HCT116 (cell line): ENCODE measurements at regions not wholly inside any gene's neighbourhood (a gene's known extent, or its start where the extent isn't known, plus 50 kb on each side); places are given as distances from the start of the nearest gene placed in this dataset.

Experiments
- ATAC-seq: fragments of 200-7000 bp; cut with Tn5 transposase; 2 replicates; pipeline ENCODE4 v1.9.1; 2020; ENCODE audit warnings: mild to moderate bottlenecking, moderate library complexity
- BruUV-seq: library from RNA; stranded (reverse); fragments of 400-500 nt; replicated peaks from 2 replicates; lab custom pipeline; 2021; lab: Mats Ljungman, UMichigan
- CTCF ChIA-PET: fragments of 300-600 bp; sonication (Branson Sonifier 250); formaldehyde crosslinking; loops from one replicate; lab custom pipeline; 2021; ENCODE audit warnings: antibody characterized with exemption; lab: Charles Lee
- POLR2A ChIA-PET: fragments of 300-600, 350-600 bp; sonication (Branson Sonifier 250); formaldehyde crosslinking; loops from one replicate; lab custom pipeline; 2021; ENCODE audit warnings: antibody characterized with exemption; lab: Charles Lee
- RAD21 ChIA-PET, 2 experiments: fragments of 300-600 bp; sonication (Branson Sonifier 250); formaldehyde crosslinking; loops; one replicate each; lab custom pipeline; 2023; ENCODE audit warnings: low total read pairs in 2 of 2; ENCODE audit not compliant: uncharacterized antibody in 2 of 2, unreplicated experiment in 2 of 2, low non-redundant PET in 1 of 2; lab: Charles Lee
- DNase-seq: peaks from one replicate; pipeline ENCODE4 v3.0.0-alpha.2; 2010; ENCODE audit warnings: low read depth, low spot score
- H2AFZ ChIP-seq: fragments of 200-600 bp; shearing (Covaris generic), sonication (generic); 2 replicates; pipeline ENCODE4 v1.6.1; 2017; ENCODE audit warnings: low read depth, mixed run types, mixed read lengths, antibody characterized with exemption, low read length; ENCODE audit not compliant: poor library complexity, severe bottlenecking
- H3K27ac ChIP-seq: 2 replicates; pipeline ENCODE4 v1.5.1; 2012; ENCODE audit warnings: low read depth, low read length
- H3K27me3 ChIP-seq: fragments of 200-600 bp; sonication (generic); 2 replicates; pipeline ENCODE4 v1.6.1; 2016; ENCODE audit warnings: mixed run types, low read length, mixed read lengths; ENCODE audit not compliant: insufficient read depth
- H3K36me3 ChIP-seq, 2 experiments: fragments of 200-500 bp in 1 of 2; fragments of 200-600 bp in 1 of 2; sonication (Bioruptor generic) in 1 of 2; sonication (generic) in 1 of 2; 2 replicates each; pipeline versions ENCODE4 v1.5.1 to v1.6.1; 2014 to 2016; ENCODE audit warnings: low read length in 2 of 2, inconsistent platforms in 1 of 2, mixed read lengths in 1 of 2, mixed run types in 1 of 2; ENCODE audit not compliant: insufficient read depth in 2 of 2, control insufficient read depth in 1 of 2
- H3K4me1 ChIP-seq, 2 experiments: fragments of 200-600 bp in 1 of 2; sonication (generic) in 1 of 2; 2 replicates each; pipeline versions ENCODE4 v1.5.1 to v1.6.1; 2012 to 2017; ENCODE audit warnings: low read length in 2 of 2, inconsistent platforms in 1 of 2, mild to moderate bottlenecking in 1 of 2, mixed read lengths in 1 of 2, mixed run types in 1 of 2, moderate library complexity in 1 of 2; ENCODE audit not compliant: insufficient read depth in 2 of 2, control insufficient read depth in 1 of 2
- H3K4me2 ChIP-seq: fragments of 200-600 bp; sonication (generic); 2 replicates; pipeline ENCODE4 v1.6.1; 2017; ENCODE audit warnings: mixed run types, low read length, mixed read lengths
- H3K4me3 ChIP-seq, 2 experiments: fragments of 200-600 bp in 1 of 2; sonication (generic) in 1 of 2; replicated peaks in 1 of 2; 2 replicates each; pipeline ENCODE4 v1.5.1; 2011 to 2016; ENCODE audit warnings: low read length in 2 of 2, control low read depth in 1 of 2, low read depth in 1 of 2, mild to moderate bottlenecking in 1 of 2, mixed read lengths in 1 of 2, mixed run types in 1 of 2
- H3K79me2 ChIP-seq: fragments of 200-600 bp; sonication (generic); 2 replicates; pipeline ENCODE4 v1.6.1; 2017; ENCODE audit warnings: mild to moderate bottlenecking, mixed run types, low read length, moderate library complexity, mixed read lengths; ENCODE audit not compliant: insufficient read depth
- H3K9ac ChIP-seq: fragments of 200-600 bp; sonication (generic); 2 replicates; pipeline ENCODE4 v1.6.1; 2016; ENCODE audit warnings: low read length, mixed read lengths
- H3K9me2 ChIP-seq: fragments of 200-600 bp; sonication (generic), shearing (Covaris generic); 2 replicates; pipeline ENCODE4 v1.6.1; 2017; ENCODE audit warnings: mixed run types, mild to moderate bottlenecking, moderate library complexity; ENCODE audit not compliant: insufficient read depth
- H3K9me3 ChIP-seq, 2 experiments: fragments of 200-500 bp in 1 of 2; fragments of 200-600 bp in 1 of 2; sonication (Bioruptor generic) in 1 of 2; sonication (generic) in 1 of 2; 2 replicates each; pipeline ENCODE4 v1.6.1; 2014 to 2017; ENCODE audit warnings: low read length in 2 of 2, mixed read lengths in 2 of 2, inconsistent platforms in 1 of 2, low read depth in 1 of 2, mild to moderate bottlenecking in 1 of 2, mixed run types in 1 of 2, moderate library complexity in 1 of 2; ENCODE audit not compliant: control insufficient read depth in 1 of 2, insufficient read depth in 1 of 2
- H4K20me1 ChIP-seq: fragments of 200-600 bp; sonication (generic), shearing (Covaris generic); 2 replicates; pipeline ENCODE4 v1.6.1; 2017; ENCODE audit warnings: mixed run types, mild to moderate bottlenecking, moderate library complexity; ENCODE audit not compliant: insufficient read depth
- CBX3 ChIP-seq: IDR thresholded peaks from 2 replicates; pipeline ENCODE4 v1.6.1; 2012; ENCODE audit warnings: low read depth
- CEBPB ChIP-seq: IDR thresholded peaks from 2 replicates; pipeline ENCODE4 v1.6.1; 2012; ENCODE audit warnings: low read depth
- ELF1 ChIP-seq: IDR thresholded peaks from 2 replicates; pipeline ENCODE4 v1.6.1; 2012; ENCODE audit warnings: low read depth, borderline replicate concordance
- EZH2 ChIP-seq: fragments of 200-600 bp; sonication (generic); IDR thresholded peaks from 2 replicates; pipeline ENCODE4 v1.6.1; 2017; ENCODE audit warnings: antibody characterized with exemption, mixed run types
- FOSL1 ChIP-seq: IDR thresholded peaks from 2 replicates; pipeline ENCODE4 v1.6.1; 2012; ENCODE audit warnings: low read depth
- POLR2AphosphoS5 ChIP-seq: IDR thresholded peaks from 2 replicates; pipeline ENCODE4 v1.6.1; 2011; ENCODE audit warnings: mild to moderate bottlenecking, low read depth, low read length, moderate library complexity
- RAD21 ChIP-seq: IDR thresholded peaks from 2 replicates; pipeline ENCODE4 v1.6.1; 2012; ENCODE audit warnings: low read depth, mild to moderate bottlenecking
- SP1 ChIP-seq: IDR thresholded peaks from 2 replicates; pipeline ENCODE4 v1.6.1; 2012; ENCODE audit warnings: low read depth
- SRF ChIP-seq: IDR thresholded peaks from 2 replicates; pipeline ENCODE4 v1.6.1; 2012; ENCODE audit warnings: low read depth
- TCF7L2 ChIP-seq: IDR thresholded peaks from 2 replicates; pipeline ENCODE4 v1.7.0; 2011; ENCODE audit warnings: borderline replicate concordance, inconsistent platforms; ENCODE audit not compliant: insufficient read depth, insufficient read length; ENCODE audit errors: extremely low read depth
- YY1 ChIP-seq: IDR thresholded peaks from 2 replicates; pipeline ENCODE4 v1.6.1; 2011; ENCODE audit warnings: low read length, low read depth, moderate library complexity, mild to moderate bottlenecking; ENCODE audit not compliant: insufficient replicate concordance; ENCODE audit errors: extremely low read depth
- ZNF274 ChIP-seq: fragments of 200-500 bp; sonication (Bioruptor generic); IDR thresholded peaks from 2 replicates; pipeline ENCODE4 v1.6.1; 2014; ENCODE audit warnings: mild to moderate bottlenecking, low read depth, low read length, inconsistent platforms
- intact Hi-C: fragments of 100-400 bp; cut with micrococcal nuclease; formaldehyde crosslinking; loops from 2 replicates; pipeline ENCODE4 v1.10.0; 2022
- TF ChIP-seq, protein P1 (sequence below), 3 experiments: fragments of 200-600 bp in 1 of 3; sonication (generic) in 1 of 3; IDR thresholded peaks in 2 of 3; conservative IDR thresholded peaks in 1 of 3; 2 replicates each; pipeline ENCODE4 v1.5.1; 2012 to 2017; ENCODE audit warnings: low read depth in 2 of 3, low read length in 2 of 3, antibody characterized with exemption in 1 of 3, borderline replicate concordance in 1 of 3, control low read depth in 1 of 3, mild to moderate bottlenecking in 1 of 3, mixed read lengths in 1 of 3, mixed run types in 1 of 3, moderate library complexity in 1 of 3; ENCODE audit not compliant: insufficient read depth in 1 of 3
- TF ChIP-seq, protein P2 (sequence below): IDR thresholded peaks from 2 replicates; pipeline ENCODE4 v1.6.1; 2012; ENCODE audit warnings: low read depth

DNA sequence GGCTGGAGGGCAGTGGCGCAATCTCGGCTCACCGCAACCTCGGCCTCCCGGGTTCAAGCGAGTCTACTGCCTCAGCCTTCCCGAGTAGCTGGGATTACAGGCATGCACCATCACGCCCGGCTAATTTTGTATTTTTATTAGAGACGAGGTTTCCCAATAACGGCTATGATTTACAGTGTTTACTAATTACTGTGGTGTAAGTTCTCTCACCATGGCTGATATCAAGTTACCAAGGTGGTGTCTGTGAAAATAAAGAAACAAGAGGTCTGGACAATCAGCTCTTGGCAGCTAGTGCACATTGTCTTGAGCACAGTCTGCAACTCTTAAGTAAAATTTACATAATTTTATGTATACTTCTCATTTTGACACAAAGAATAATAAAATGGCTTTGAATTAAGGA lies 385.5 kb upstream of the COX7C start:
- TF ChIP-seq SRF (no peak), YY1 (no peak), RAD21 (no peak), TCF7L2 (no peak), POLR2AphosphoS5 (no peak), ZNF274 (no peak), FOSL1 (no peak)
- TF ChIP-seq, protein P1, sequence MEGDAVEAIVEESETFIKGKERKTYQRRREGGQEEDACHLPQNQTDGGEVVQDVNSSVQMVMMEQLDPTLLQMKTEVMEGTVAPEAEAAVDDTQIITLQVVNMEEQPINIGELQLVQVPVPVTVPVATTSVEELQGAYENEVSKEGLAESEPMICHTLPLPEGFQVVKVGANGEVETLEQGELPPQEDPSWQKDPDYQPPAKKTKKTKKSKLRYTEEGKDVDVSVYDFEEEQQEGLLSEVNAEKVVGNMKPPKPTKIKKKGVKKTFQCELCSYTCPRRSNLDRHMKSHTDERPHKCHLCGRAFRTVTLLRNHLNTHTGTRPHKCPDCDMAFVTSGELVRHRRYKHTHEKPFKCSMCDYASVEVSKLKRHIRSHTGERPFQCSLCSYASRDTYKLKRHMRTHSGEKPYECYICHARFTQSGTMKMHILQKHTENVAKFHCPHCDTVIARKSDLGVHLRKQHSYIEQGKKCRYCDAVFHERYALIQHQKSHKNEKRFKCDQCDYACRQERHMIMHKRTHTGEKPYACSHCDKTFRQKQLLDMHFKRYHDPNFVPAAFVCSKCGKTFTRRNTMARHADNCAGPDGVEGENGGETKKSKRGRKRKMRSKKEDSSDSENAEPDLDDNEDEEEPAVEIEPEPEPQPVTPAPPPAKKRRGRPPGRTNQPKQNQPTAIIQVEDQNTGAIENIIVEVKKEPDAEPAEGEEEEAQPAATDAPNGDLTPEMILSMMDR (IDR thresholded peaks at IDR 0.05 in 2 of 3, conservative IDR thresholded peaks at IDR 0.05 in 1 of 3; ENCODE audit: borderline replicate concordance in 1 of 3, insufficient read depth in 1 of 3, low read depth in 2 of 3, low read length in 2 of 3): no peak
- TF ChIP-seq, all 23 proteins: peak for 0
- ChIA-PET POLR2A (no interaction called here), CTCF (no interaction called here), RAD21 (no interaction called here)
- Histone ChIP-seq H3K9ac (no peak overlapping the region), H3K27me3 (no peaks in the 10 kb centered on the region), H3K79me2 (no peaks in the 10 kb centered on the region), H3K4me1 (no peaks in the 10 kb centered on the region), H3K36me3 (no peaks in the 10 kb centered on the region), H3K9me3 (no peaks in the 10 kb centered on the region; a peak in 1 of 4 replicates), H3K9me2 (no peaks in the 10 kb centered on the region), H2AFZ (no peak overlapping the region), H3K4me2 (no peak overlapping the region), H3K4me3 (no peak overlapping the region), H3K27ac (no peak overlapping the region), H4K20me1 (no peaks in the 10 kb centered on the region)
- intact Hi-C loops: loop anchor here (5.0 kb wide), 1 partner anchor 50 kb away; no protein-coding TSS in a partner anchor
- DNase-seq: no peak
- ATAC-seq: no peak
- no TSS peak for BruUV-seq

DNA sequence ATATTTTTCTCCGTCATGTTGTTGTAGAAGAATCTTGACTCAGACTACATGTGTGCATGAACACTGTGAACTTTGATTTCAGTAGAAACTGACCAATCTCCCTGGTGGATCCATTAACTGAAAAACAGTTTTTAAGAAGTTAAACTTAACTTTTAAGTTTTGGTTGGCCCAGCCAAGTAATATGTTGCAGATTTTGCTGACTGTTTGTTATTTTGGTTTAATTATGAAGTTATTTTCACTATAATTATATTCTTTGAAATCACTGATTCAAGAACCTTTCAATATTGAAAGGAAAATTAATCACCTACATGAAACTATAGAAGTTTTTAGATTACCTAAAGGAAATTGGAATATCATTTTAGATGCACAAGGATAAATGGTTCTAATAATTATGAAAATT lies 373.6 kb upstream of the COX7C start:
- RAD21 ChIA-PET: no interaction called here
- Histone ChIP-seq H4K20me1 (no peaks in the 10 kb centered on the region), H3K27me3 (no peaks in the 10 kb centered on the region), H3K4me1 (no peaks in the 10 kb centered on the region), H3K4me3 (no peak overlapping the region), H3K79me2 (no peaks in the 10 kb centered on the region), H2AFZ (peak overlapping the region; percentile 11), H3K9me3 (no peaks in the 10 kb centered on the region), H3K36me3 (no peaks in the 10 kb centered on the region), H3K4me2 (no peak overlapping the region), H3K9ac (no peak overlapping the region), H3K27ac (no peak overlapping the region), H3K9me2 (no peaks in the 10 kb centered on the region)
- intact Hi-C loops: no loop called here
- BruUV-seq: no TSS peak
- CTCF ChIA-PET: no interaction called here
- DNase-seq (no peak), ATAC-seq (no peak)
- POLR2A ChIA-PET: no interaction called here
- no peak for TF ChIP-seq CBX3
- TF ChIP-seq, protein P2, sequence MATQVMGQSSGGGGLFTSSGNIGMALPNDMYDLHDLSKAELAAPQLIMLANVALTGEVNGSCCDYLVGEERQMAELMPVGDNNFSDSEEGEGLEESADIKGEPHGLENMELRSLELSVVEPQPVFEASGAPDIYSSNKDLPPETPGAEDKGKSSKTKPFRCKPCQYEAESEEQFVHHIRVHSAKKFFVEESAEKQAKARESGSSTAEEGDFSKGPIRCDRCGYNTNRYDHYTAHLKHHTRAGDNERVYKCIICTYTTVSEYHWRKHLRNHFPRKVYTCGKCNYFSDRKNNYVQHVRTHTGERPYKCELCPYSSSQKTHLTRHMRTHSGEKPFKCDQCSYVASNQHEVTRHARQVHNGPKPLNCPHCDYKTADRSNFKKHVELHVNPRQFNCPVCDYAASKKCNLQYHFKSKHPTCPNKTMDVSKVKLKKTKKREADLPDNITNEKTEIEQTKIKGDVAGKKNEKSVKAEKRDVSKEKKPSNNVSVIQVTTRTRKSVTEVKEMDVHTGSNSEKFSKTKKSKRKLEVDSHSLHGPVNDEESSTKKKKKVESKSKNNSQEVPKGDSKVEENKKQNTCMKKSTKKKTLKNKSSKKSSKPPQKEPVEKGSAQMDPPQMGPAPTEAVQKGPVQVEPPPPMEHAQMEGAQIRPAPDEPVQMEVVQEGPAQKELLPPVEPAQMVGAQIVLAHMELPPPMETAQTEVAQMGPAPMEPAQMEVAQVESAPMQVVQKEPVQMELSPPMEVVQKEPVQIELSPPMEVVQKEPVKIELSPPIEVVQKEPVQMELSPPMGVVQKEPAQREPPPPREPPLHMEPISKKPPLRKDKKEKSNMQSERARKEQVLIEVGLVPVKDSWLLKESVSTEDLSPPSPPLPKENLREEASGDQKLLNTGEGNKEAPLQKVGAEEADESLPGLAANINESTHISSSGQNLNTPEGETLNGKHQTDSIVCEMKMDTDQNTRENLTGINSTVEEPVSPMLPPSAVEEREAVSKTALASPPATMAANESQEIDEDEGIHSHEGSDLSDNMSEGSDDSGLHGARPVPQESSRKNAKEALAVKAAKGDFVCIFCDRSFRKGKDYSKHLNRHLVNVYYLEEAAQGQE: no peak
- TF ChIP-seq TCF7L2: no peak
- TF ChIP-seq POLR2AphosphoS5: no peak
- TF ChIP-seq FOSL1: no peak
- TF ChIP-seq ELF1: no peak
- no peak for TF ChIP-seq SRF
- TF ChIP-seq SP1: no peak
- TF ChIP-seq EZH2: no peak
- TF ChIP-seq CEBPB: no peak
